Heart right ventricle (tissue), 16 donors: ENCODE measurements at regions not wholly inside any gene's neighbourhood (a gene's known extent, or its start where the extent isn't known, plus 50 kb on each side); places are given as distances from the start of the nearest gene placed in this dataset.

Experiments used
- ATAC-seq, 8 donors: fragments of 200-7000 bp; cut with Tn5 transposase; one replicate each; pipeline ENCODE4 v1.9.1; 2020; ENCODE audit warnings: mild to moderate bottlenecking in 8 of 8, moderate library complexity in 8 of 8, moderate number of reproducible peaks in 1 of 8
- DNase-seq, 2 donors: peaks; one replicate each; pipeline ENCODE4 v3.0.0-alpha.2; 2020
- H3K27ac ChIP-seq, 10 donors: fragments of 200-600 bp; sonication (generic) in 2 of 10; one replicate each; pipeline versions ENCODE4 v1.5.0 to v1.8.0; 2020 to 2022; ENCODE audit warnings: mild to moderate bottlenecking in 3 of 10
- H3K27me3 ChIP-seq, 7 donors: fragments of 200-600 bp; one replicate each; pipeline ENCODE4 v1.8.0; 2021 to 2022; ENCODE audit warnings: mild to moderate bottlenecking in 2 of 7
- H3K36me3 ChIP-seq, 9 donors: fragments of 200-600 bp; sonication (generic) in 1 of 9; one replicate each; pipeline versions ENCODE4 v1.5.0 to v1.8.0; 2020 to 2022; ENCODE audit warnings: mild to moderate bottlenecking in 2 of 9
- H3K4me1 ChIP-seq, 9 donors: fragments of 200-600 bp; sonication (generic) in 1 of 9; one replicate each; pipeline versions ENCODE4 v1.5.0 to v1.8.0; 2020 to 2022; ENCODE audit warnings: mild to moderate bottlenecking in 4 of 9
- H3K4me3 ChIP-seq, 10 donors: fragments of 200-600 bp; sonication (generic) in 2 of 10; one replicate each; pipeline versions ENCODE4 v1.5.0 to v1.8.0; 2020 to 2022; ENCODE audit warnings: mild to moderate bottlenecking in 7 of 10, moderate library complexity in 2 of 10
- H3K9me3 ChIP-seq, 11 donors: fragments of 200-600 bp in 10 of 11; sonication (generic) in 2 of 11; one replicate each; pipeline versions ENCODE4 v1.5.0 to v1.8.0; 2013 to 2022; ENCODE audit warnings: mild to moderate bottlenecking in 2 of 11, control low read depth in 1 of 11, moderate library complexity in 1 of 11
- WGBS, 2 donors: extraction: QIAGEN DNeasy Blood & Tissue Kit; methylation state at CpG; one replicate each; pipeline ENCODE4 v1.1.7; 2013; ENCODE audit warnings: inconsistent platforms in 1 of 2; 5-methylcytosine and 5-hydroxymethylcytosine counted together
- intact Hi-C, 10 donors: fragments of 100-400 bp; cut with DNase I; formaldehyde crosslinking; loops; one replicate each; pipeline versions ENCODE4 v1.11.1 to v1.14.2; 2022
- TF ChIP-seq, protein P1 (sequence below), 9 donors: fragments of 200-600 bp; sonication (generic) in 2 of 9; IDR thresholded peaks; one replicate each; pipeline versions ENCODE4 v1.5.0 to v1.8.0; 2021 to 2022; ENCODE audit warnings: antibody characterized with exemption in 9 of 9, mild to moderate bottlenecking in 5 of 9, moderate library complexity in 1 of 9
- donor health status: Arrhythmogenic right ventricular cardiomyopathy.
- donor health status: ischemic (EF 13 %, LVEDD 7.1; RV severe dilation, severe dysfunction).
- donor health status: healthy with polysubstance abuse.
- donor health status: DM: no; HTN: yes; CAD: no.
- donor health status: DM: no; HTN: no; CAD: no.
- donor health status: ischemic (EF 25% LVEDD 6.9; RV normal size, moderate dysfunction).
- donor health status: ischemic (EF 25% LVEDD 5.7; RV mildly dilated, moderate dysfunction).
- donor health status: healthy.
- donor health status: DM: yes; HTN: yes; CAD: no.
- donor health status: Ischemic cardiomyopathy.
- donor health status: ischemic (EF 35%, LVEDD 5.7; RV mildly dilated, moderate dysfunction).
- donor health status: nonischemic (EF 11% LVEDD 7.7; RV severe dilation, severe dysfunction).
- donor health status: DM: yes; HTN: yes; CAD: no.
- donor health status: PGD.
- donor health status: ischemic (EF 29% LVEDD 5.4; RV normal size, mild dysfunction).
- donor health status: nonischemic (EF 23%, LVEDD 6.1; RV moderate dilation, normal function).

DNA sequence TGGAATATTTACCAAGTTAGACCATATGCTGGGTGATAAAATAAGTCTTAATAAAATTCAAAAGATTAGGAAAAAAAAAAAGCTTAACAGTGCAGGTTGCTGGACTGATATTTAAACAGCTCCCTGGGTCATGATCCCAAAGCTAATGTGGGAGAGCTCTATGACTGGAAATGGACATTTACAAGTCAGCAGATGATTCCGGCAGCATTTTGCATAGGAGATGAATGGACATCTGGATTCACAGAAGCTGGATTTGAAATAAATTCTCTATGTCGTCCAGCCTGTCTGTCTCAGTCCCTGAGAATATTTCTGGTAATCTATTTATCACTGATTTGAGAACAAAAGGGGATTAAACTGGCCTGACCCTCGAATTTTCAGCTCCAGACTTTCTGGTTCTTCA lies 52.3 kb upstream of the KLHL25 start:
- Histone ChIP-seq H3K27ac (no peak overlapping the region), H3K27me3 (peaks cover 0 to 23% (median 15%) of the 10 kb centered on the region in 7 donors), H3K4me3 (no peak overlapping the region), H3K36me3 (no peaks in the 10 kb centered on the region), H3K4me1 (no peaks in the 10 kb centered on the region), H3K9me3 (no peaks in the 10 kb centered on the region)
- intact Hi-C loops: no loop called here
- 39 to 48% methylated on average over 3 of the region's 3 CpGs for WGBS, 2 donors
- TF ChIP-seq, protein P1, sequence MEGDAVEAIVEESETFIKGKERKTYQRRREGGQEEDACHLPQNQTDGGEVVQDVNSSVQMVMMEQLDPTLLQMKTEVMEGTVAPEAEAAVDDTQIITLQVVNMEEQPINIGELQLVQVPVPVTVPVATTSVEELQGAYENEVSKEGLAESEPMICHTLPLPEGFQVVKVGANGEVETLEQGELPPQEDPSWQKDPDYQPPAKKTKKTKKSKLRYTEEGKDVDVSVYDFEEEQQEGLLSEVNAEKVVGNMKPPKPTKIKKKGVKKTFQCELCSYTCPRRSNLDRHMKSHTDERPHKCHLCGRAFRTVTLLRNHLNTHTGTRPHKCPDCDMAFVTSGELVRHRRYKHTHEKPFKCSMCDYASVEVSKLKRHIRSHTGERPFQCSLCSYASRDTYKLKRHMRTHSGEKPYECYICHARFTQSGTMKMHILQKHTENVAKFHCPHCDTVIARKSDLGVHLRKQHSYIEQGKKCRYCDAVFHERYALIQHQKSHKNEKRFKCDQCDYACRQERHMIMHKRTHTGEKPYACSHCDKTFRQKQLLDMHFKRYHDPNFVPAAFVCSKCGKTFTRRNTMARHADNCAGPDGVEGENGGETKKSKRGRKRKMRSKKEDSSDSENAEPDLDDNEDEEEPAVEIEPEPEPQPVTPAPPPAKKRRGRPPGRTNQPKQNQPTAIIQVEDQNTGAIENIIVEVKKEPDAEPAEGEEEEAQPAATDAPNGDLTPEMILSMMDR (IDR thresholded peaks at IDR 0.05): no peak
- no peak for DNase-seq
- ATAC-seq: no peak

DNA sequence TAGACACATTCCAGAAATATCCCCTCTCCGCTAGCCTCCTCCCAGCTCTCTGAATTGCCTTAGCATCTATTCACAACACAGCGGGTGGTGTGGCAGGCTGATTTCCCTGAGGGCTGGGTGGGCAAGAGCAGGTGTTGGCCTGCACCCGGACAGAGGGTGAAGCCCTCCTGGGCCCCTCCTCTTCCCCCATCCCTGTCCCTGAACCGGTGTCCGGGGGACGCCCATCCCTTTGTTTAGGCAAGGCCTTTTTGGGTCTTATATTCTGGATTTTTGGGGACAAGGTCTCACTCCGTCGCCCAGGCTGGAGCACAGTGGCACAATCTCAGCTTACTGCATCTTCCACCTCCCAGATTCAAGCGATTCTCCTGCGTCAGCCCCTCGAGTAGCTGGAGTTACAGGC lies 55.2 kb upstream of the KLHL25 start:
- Histone ChIP-seq H3K27me3 (peaks cover 0 to 31% (median 15%) of the 10 kb centered on the region in 7 donors), H3K4me3 (no peak overlapping the region), H3K9me3 (no peaks in the 10 kb centered on the region), H3K36me3 (no peaks in the 10 kb centered on the region), H3K4me1 (peaks cover 0 to 5% (median 0%) of the 10 kb centered on the region in 9 donors), H3K27ac (no peak overlapping the region)
- ATAC-seq (peak in 1 of 8 donors; percentile 46), DNase-seq (no peak)
- 86 to 89% methylated on average over 11 of the region's 11 CpGs for WGBS, 2 donors
- TF ChIP-seq, protein P1 (IDR thresholded peaks at IDR 0.05): no peak
- intact Hi-C loops: no loop called here

DNA sequence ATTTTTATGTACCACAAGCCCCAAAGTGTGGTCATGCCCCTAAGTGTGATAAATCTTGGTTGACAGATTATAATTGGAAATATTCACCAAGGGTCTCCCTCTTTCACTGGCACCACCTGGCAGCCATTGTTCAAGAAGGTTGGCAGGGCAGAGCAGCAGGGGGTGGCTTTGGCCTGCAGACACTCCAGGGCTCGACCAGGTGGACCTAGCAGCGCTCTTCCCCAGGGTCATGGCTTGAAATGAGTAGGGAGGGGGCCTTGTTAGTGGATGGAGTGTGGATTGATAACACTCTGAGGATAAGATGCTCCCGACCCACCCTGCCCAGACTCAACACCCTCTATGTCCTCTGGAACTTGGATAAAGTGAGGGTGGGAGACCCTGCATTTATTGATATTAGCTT lies 58.2 kb upstream of the KLHL25 start:
- H3K9me3 ChIP-seq: no peaks in the 10 kb centered on the region
- intact Hi-C loops: no loop called here
- no peaks in the 10 kb centered on the region for H3K36me3 ChIP-seq
- H3K27me3 ChIP-seq: peaks cover 0 to 44% (median 33%) of the 10 kb centered on the region in 7 donors
- WGBS, 2 donors: 66 to 67% methylated on average over 3 of the region's 3 CpGs
- TF ChIP-seq, protein P1 (IDR thresholded peaks at IDR 0.05): no peak
- no peak overlapping the region for H3K4me3 ChIP-seq
- ATAC-seq (peak in 1 of 8 donors; percentile 16), DNase-seq (no peak)
- no peak overlapping the region for H3K27ac ChIP-seq
- H3K4me1 ChIP-seq: peaks cover 0 to 5% (median 0%) of the 10 kb centered on the region in 9 donors

DNA sequence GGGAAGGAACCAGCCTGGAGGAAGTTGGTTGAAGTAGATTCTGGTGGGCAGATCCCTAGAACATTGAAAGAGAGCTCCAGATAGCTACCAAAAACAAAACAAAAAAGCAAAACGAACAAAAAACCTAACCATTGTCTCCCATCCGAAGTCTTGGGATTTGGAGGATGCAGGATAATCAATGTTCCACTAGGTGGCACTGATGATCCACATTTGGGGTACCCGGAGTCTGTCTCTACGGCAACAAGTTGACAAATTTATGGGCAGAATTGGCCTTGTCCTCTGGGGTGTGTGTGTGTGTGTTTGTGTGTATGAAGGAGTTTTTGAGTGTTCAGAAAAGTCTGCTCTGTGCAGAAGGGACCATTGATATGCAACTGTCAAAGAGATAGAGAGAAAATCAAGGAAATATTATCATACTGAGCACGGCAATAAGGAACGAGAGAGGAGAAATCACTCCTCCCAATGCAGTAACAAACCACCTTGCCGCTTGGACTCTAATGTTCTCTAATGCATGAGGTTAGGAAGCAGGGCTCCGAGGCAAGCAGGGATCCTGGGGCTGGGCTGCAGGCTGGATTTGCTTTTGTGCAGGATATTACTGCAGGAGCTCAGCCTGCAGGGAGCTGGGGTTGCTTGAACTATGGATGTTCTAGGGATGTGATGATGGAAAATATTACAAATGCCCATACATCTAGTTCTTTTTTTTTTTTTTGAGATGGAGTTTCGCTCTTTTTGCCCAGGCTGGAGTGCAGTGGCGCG lies 59.8 kb upstream of the KLHL25 start:
- TF ChIP-seq, protein P1 (IDR thresholded peaks at IDR 0.05): peak; percentile 61 to 88 (median 83)

More for the DNA sequence above, 59.8 kb upstream of the KLHL25 start:
- peaks cover 0 to 5% (median 0%) of the 10 kb centered on the region in 9 donors for H3K4me1 ChIP-seq
- ATAC-seq (peak in 7 of 8 donors; percentile 41 to 78 (median 62)), DNase-seq (peak in 1 of 2 donors; percentile 40)
- H3K9me3 ChIP-seq: no peaks in the 10 kb centered on the region
- no peak overlapping the region for H3K4me3 ChIP-seq
- no peak overlapping the region for H3K27ac ChIP-seq
- peaks cover 0 to 44% (median 38%) of the 10 kb centered on the region in 7 donors for H3K27me3 ChIP-seq
- intact Hi-C loops: no loop called here
- 43 to 48% methylated on average over 11 of the region's 11 CpGs for WGBS, 2 donors
- H3K36me3 ChIP-seq: no peaks in the 10 kb centered on the region
